Trophoblast cell (in vitro differentiated cells and primary cell): ENCODE measurements at regions not wholly inside any gene's neighbourhood (a gene's known extent, or its start where the extent isn't known, plus 50 kb on each side); places are given as distances from the start of the nearest gene placed in this dataset.

Source experiments
- DNase-seq, 2 donors: peaks; one replicate each; pipeline ENCODE4 v3.0.0-alpha.2; 2016
- H2AFZ ChIP-seq: 2 replicates; pipeline ENCODE4 v1.6.1; 2013; ENCODE audit warnings: low read length, moderate library complexity, mild to moderate bottlenecking; ENCODE audit not compliant: insufficient read depth, poor library complexity
- H2AK5ac ChIP-seq: 2 replicates; pipeline ENCODE4 v1.6.1; 2013; ENCODE audit warnings: mild to moderate bottlenecking, low read length
- H2BK120ac ChIP-seq: 2 replicates; pipeline ENCODE4 v1.6.1; 2013; ENCODE audit warnings: low read length, mild to moderate bottlenecking, moderate library complexity; ENCODE audit not compliant: insufficient read depth, poor library complexity
- H2BK12ac ChIP-seq: 2 replicates; pipeline ENCODE4 v1.6.1; 2013; ENCODE audit warnings: mild to moderate bottlenecking, low read length, moderate library complexity
- H2BK5ac ChIP-seq: 2 replicates; pipeline ENCODE4 v1.6.1; 2013; ENCODE audit warnings: low read length, low read depth, moderate library complexity, mild to moderate bottlenecking; ENCODE audit not compliant: poor library complexity
- H3K14ac ChIP-seq: 2 replicates; pipeline ENCODE4 v1.6.1; 2013; ENCODE audit warnings: mild to moderate bottlenecking, low read length
- H3K18ac ChIP-seq: 2 replicates; pipeline ENCODE4 v1.6.1; 2013; ENCODE audit warnings: mild to moderate bottlenecking, low read length
- H3K23ac ChIP-seq: 2 replicates; pipeline ENCODE4 v1.6.1; 2013; ENCODE audit warnings: low read length
- H3K27ac ChIP-seq: 2 replicates; pipeline ENCODE4 v1.5.1; 2013; ENCODE audit warnings: low read depth, mild to moderate bottlenecking, inconsistent platforms, low read length, moderate library complexity
- H3K27me3 ChIP-seq: 2 replicates; pipeline ENCODE4 v1.6.1; 2013; ENCODE audit warnings: inconsistent platforms, mild to moderate bottlenecking, low read length, moderate library complexity; ENCODE audit not compliant: insufficient read depth
- H3K36me3 ChIP-seq, 2 experiments: 1 replicate in 1 of 2; 2 replicates in 1 of 2; pipeline ENCODE4 v1.6.1; 2013; ENCODE audit warnings: low read length in 2 of 2, mild to moderate bottlenecking in 2 of 2, moderate library complexity in 1 of 2; ENCODE audit not compliant: insufficient read depth in 2 of 2, control insufficient read depth in 1 of 2
- H3K4ac ChIP-seq: 2 replicates; pipeline ENCODE4 v1.6.1; 2013; ENCODE audit warnings: low read depth, mild to moderate bottlenecking, low read length, moderate library complexity
- H3K4me1 ChIP-seq, 2 experiments: 1 replicate in 1 of 2; 2 replicates in 1 of 2; pipeline ENCODE4 v1.6.1; 2013; ENCODE audit warnings: low read length in 2 of 2, mild to moderate bottlenecking in 2 of 2, moderate library complexity in 1 of 2; ENCODE audit not compliant: insufficient read depth in 2 of 2, control insufficient read depth in 1 of 2
- H3K4me2 ChIP-seq: 2 replicates; pipeline ENCODE4 v1.6.1; 2013; ENCODE audit warnings: inconsistent platforms, mild to moderate bottlenecking, low read length, moderate library complexity
- H3K4me3 ChIP-seq: 2 replicates; pipeline ENCODE4 v1.5.1; 2013; ENCODE audit warnings: mild to moderate bottlenecking, low read depth, low read length, inconsistent platforms
- H3K79me1 ChIP-seq: one replicate; pipeline ENCODE4 v1.6.1; 2013; ENCODE audit warnings: low read length
- H3K79me2 ChIP-seq: 2 replicates; pipeline ENCODE4 v1.6.1; 2013; ENCODE audit warnings: low read length, mild to moderate bottlenecking; ENCODE audit not compliant: control insufficient read depth, insufficient read depth, poor library complexity
- H3K9ac ChIP-seq: 2 replicates; pipeline ENCODE4 v1.6.1; 2013; ENCODE audit warnings: mild to moderate bottlenecking, low read length
- H3K9me3 ChIP-seq: 2 replicates; pipeline ENCODE4 v1.6.1; 2013; ENCODE audit warnings: low read depth, mild to moderate bottlenecking, control low read depth, inconsistent platforms, low read length; ENCODE audit not compliant: insufficient read depth
- H4K12ac ChIP-seq: 2 replicates; pipeline ENCODE4 v1.6.1; 2013; ENCODE audit warnings: low read depth, mild to moderate bottlenecking, low read length, moderate library complexity
- H4K8ac ChIP-seq: 2 replicates; pipeline ENCODE4 v1.6.1; 2013; ENCODE audit warnings: low read depth, mild to moderate bottlenecking, low read length, moderate library complexity
- H4K91ac ChIP-seq: one replicate; pipeline ENCODE4 v1.6.1; 2013; ENCODE audit warnings: low read depth, mild to moderate bottlenecking, low read length, moderate library complexity
- WGBS: extraction: QIAGEN DNeasy Blood & Tissue Kit; methylation state at CpG from one replicate; pipeline ENCODE4 v1.1.7; 2013; ENCODE audit warnings: missing lambda C conversion rate; ENCODE audit not compliant: insufficient read length, insufficient coverage; ENCODE audit errors: extremely low coverage; 5-methylcytosine and 5-hydroxymethylcytosine counted together

DNA sequence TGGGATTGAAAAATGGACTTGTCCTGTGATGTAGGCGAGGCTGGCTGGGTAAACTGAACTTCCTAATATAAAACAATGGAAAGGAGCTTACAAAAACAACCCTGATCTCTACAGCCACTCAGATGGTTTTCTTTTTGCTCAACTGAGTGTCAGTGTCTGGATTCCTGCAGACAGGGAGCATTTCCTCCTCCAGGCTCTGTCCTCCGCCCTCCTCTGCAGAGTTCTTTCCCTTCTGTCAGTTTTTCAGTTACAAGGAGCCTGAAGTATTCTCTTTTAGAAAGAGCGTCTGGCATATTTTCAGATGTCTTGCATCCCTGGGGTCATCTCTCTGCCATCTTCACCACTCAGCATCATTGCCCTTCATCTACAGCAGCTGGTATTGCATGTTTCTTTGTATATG is 50.0 kb upstream of the PITRM1 start:
- Histone ChIP-seq H3K27ac (peak overlapping the region; percentile 75), H3K4me2 (no peak overlapping the region), H3K9me3 (peaks cover 2% of the 10 kb centered on the region), H2BK5ac (no peak overlapping the region), H2BK120ac (no peak overlapping the region), H2AK5ac (no peak overlapping the region), H2BK12ac (no peak overlapping the region), H3K4me1 (peaks cover 4 to 5% of the 10 kb centered on the region in 2 experiments), H2AFZ (no peak overlapping the region), H3K9ac (no peak overlapping the region), H3K23ac (no peak overlapping the region), H3K14ac (no peak overlapping the region), H3K36me3 (no peaks in the 10 kb centered on the region), H3K4me3 (no peak overlapping the region), H3K79me2 (no peaks in the 10 kb centered on the region), H4K8ac (no peak overlapping the region), H3K4ac (no peak overlapping the region), H3K18ac (no peak overlapping the region), H3K79me1 (peaks cover 20% of the 10 kb centered on the region), H4K12ac (no peak overlapping the region), H4K91ac (no peak overlapping the region), H3K27me3 (no peaks in the 10 kb centered on the region)
- WGBS: no CpG with 5 or more reads among the region's 3 CpGs
- DNase-seq: no peak
